Natural killer cell (primary cell): ENCODE measurements at regions not wholly inside any gene's neighbourhood (a gene's known extent, or its start where the extent isn't known, plus 50 kb on each side); places are given as distances from the start of the nearest gene placed in this dataset.

Experiments used
- ATAC-seq, 3 donors: fragments of 150-1000 bp in 2 of 3; fragments of 200-7000 bp in 1 of 3; cut with Tn5 transposase; 1 replicate in 1 of 3; 2 replicates in 2 of 3; pipeline ENCODE4 v1.10.0; 2021; ENCODE audit warnings: mild to moderate bottlenecking in 2 of 3, moderate library complexity in 2 of 3
- DNase-seq, 2 donors: peaks; one replicate each; pipeline versions ENCODE4 v3.0.0 to v3.0.0-alpha.2; 2013 to 2021; ENCODE audit warnings: mixed read lengths in 1 of 2
- H3K27ac ChIP-seq: one replicate; pipeline ENCODE4 v1.5.1; 2013; ENCODE audit warnings: mild to moderate bottlenecking, low read length
- H3K27me3 ChIP-seq: one replicate; pipeline ENCODE4 v1.6.1; 2013; ENCODE audit warnings: low read length; ENCODE audit not compliant: control insufficient read depth, insufficient read depth
- H3K36me3 ChIP-seq: one replicate; pipeline ENCODE4 v1.6.1; 2013; ENCODE audit warnings: low read length; ENCODE audit not compliant: control insufficient read depth, insufficient read depth
- H3K4me1 ChIP-seq: one replicate; pipeline ENCODE4 v1.6.1; 2013; ENCODE audit warnings: low read length; ENCODE audit not compliant: control insufficient read depth, insufficient read depth
- H3K4me3 ChIP-seq: one replicate; pipeline ENCODE4 v1.5.1; 2013; ENCODE audit warnings: low read length
- H3K9me3 ChIP-seq: one replicate; pipeline ENCODE4 v1.6.1; 2013; ENCODE audit warnings: low read length; ENCODE audit not compliant: control insufficient read depth, insufficient read depth
- H3K27ac Mint-ChIP-seq, 2 donors: one replicate each; pipeline ENCODE4 v1.8.0; 2022; ENCODE audit warnings: mild to moderate bottlenecking in 2 of 2, mixed read lengths in 2 of 2, moderate library complexity in 1 of 2
- H3K27me3 Mint-ChIP-seq, 2 donors: one replicate each; pipeline ENCODE4 v1.8.0; 2022; ENCODE audit warnings: low read depth in 2 of 2, mixed read lengths in 2 of 2
- H3K36me3 Mint-ChIP-seq: one replicate; pipeline ENCODE4 v1.8.0; 2022; ENCODE audit warnings: mixed read lengths
- H3K4me1 Mint-ChIP-seq, 2 donors: one replicate each; pipeline ENCODE4 v1.8.0; 2022; ENCODE audit warnings: mixed read lengths in 2 of 2
- H3K4me3 Mint-ChIP-seq: one replicate; pipeline ENCODE4 v1.8.0; 2022; ENCODE audit warnings: mild to moderate bottlenecking, moderate library complexity, mixed read lengths
- H3K9me3 Mint-ChIP-seq, 2 donors: one replicate each; pipeline ENCODE4 v1.8.0; 2022; ENCODE audit warnings: mixed read lengths in 2 of 2
- CTCF ChIP-seq: fragments of 200-600 bp; IDR thresholded peaks from one replicate; pipeline ENCODE4 v1.8.0; 2022; ENCODE audit warnings: antibody characterized with exemption
- WGBS: methylation state at CpG from one replicate; pipeline ENCODE4 v1.1.7; 2013; ENCODE audit warnings: missing lambda C conversion rate; ENCODE audit not compliant: insufficient coverage; 5-methylcytosine and 5-hydroxymethylcytosine counted together
- intact Hi-C: fragments of 100-400 bp; cut with micrococcal nuclease; formaldehyde crosslinking; loops from one replicate; pipeline ENCODE4 v1.14.2; 2022

GRCh38 chr13:28569886-28570285 lies 75.0 kb upstream of the FLT1 start:
- H3K4me1 ChIP-seq: no peaks in the 10 kb centered on the region
- 93% methylated on average over 5 of the region's 5 CpGs for WGBS
- TF ChIP-seq CTCF: no peak
- H3K4me3 ChIP-seq: no peak overlapping the region
- DNase-seq: no peak
- H3K27ac Mint-ChIP-seq: no peak overlapping the region
- H3K4me1 Mint-ChIP-seq: no peaks in the 10 kb centered on the region
- H3K27me3 ChIP-seq: no peaks in the 10 kb centered on the region
- H3K9me3 Mint-ChIP-seq: no peaks in the 10 kb centered on the region
- ATAC-seq: no peak
- H3K27me3 Mint-ChIP-seq: peaks cover 2 to 8% of the 10 kb centered on the region in 2 donors
- no peaks in the 10 kb centered on the region for H3K36me3 ChIP-seq
- no peak overlapping the region for H3K27ac ChIP-seq
- H3K36me3 Mint-ChIP-seq: no peaks in the 10 kb centered on the region
- H3K9me3 ChIP-seq: no peaks in the 10 kb centered on the region
- H3K4me3 Mint-ChIP-seq: no peak overlapping the region
- intact Hi-C loops: no loop called here

- no peaks in the 10 kb centered on the region for H3K36me3 ChIP-seq
- Mint-ChIP-seq H3K36me3 (no peaks in the 10 kb centered on the region), H3K27me3 (peaks cover 0 to 11% of the 10 kb centered on the region in 2 donors), H3K4me3 (no peak overlapping the region), H3K27ac (no peak overlapping the region), H3K4me1 (no peaks in the 10 kb centered on the region), H3K9me3 (no peaks in the 10 kb centered on the region)
- no peaks in the 10 kb centered on the region for H3K9me3 ChIP-seq
- no peaks in the 10 kb centered on the region for H3K27me3 ChIP-seq
- H3K27ac ChIP-seq: no peak overlapping the region
- no peaks in the 10 kb centered on the region for H3K4me1 ChIP-seq
- ATAC-seq (no peak), DNase-seq (no peak)
- TF ChIP-seq CTCF: no peak
- no peak overlapping the region for H3K4me3 ChIP-seq
- 51% methylated on average over 3 of the region's 3 CpGs for WGBS
- intact Hi-C loops: no loop called here
These were observed 73.4 kb upstream of the FLT1 start for GRCh38 chr13:28568286-28568685.

GRCh38 chr13:28566891-28567290 lies 72.0 kb upstream of the FLT1 start:
- ATAC-seq (no peak), DNase-seq (no peak)
- Histone ChIP-seq H3K9me3 (no peaks in the 10 kb centered on the region), H3K4me3 (no peak overlapping the region), H3K27me3 (no peaks in the 10 kb centered on the region), H3K27ac (no peak overlapping the region), H3K4me1 (no peaks in the 10 kb centered on the region), H3K36me3 (no peaks in the 10 kb centered on the region)
- Mint-ChIP-seq H3K9me3 (no peaks in the 10 kb centered on the region), H3K27me3 (peaks cover 0 to 11% of the 10 kb centered on the region in 2 donors), H3K36me3 (no peaks in the 10 kb centered on the region), H3K4me3 (no peak overlapping the region), H3K4me1 (no peaks in the 10 kb centered on the region), H3K27ac (no peak overlapping the region)
- intact Hi-C loops: no loop called here
- WGBS: 92% methylated on average over 4 of the region's 4 CpGs
- no peak for TF ChIP-seq CTCF

- TF ChIP-seq CTCF: no peak
- Mint-ChIP-seq H3K9me3 (no peaks in the 10 kb centered on the region), H3K4me3 (no peak overlapping the region), H3K4me1 (no peaks in the 10 kb centered on the region), H3K27ac (no peak overlapping the region), H3K36me3 (no peaks in the 10 kb centered on the region), H3K27me3 (peaks cover 0 to 11% of the 10 kb centered on the region in 2 donors)
- Histone ChIP-seq H3K36me3 (no peaks in the 10 kb centered on the region), H3K27ac (no peak overlapping the region), H3K27me3 (no peaks in the 10 kb centered on the region), H3K4me1 (no peaks in the 10 kb centered on the region), H3K9me3 (no peaks in the 10 kb centered on the region), H3K4me3 (no peak overlapping the region)
- ATAC-seq: no peak
- no peak for DNase-seq
- intact Hi-C loops: no loop called here
- 81% methylated on average over 3 of the region's 3 CpGs for WGBS
These were observed 71.4 kb upstream of the FLT1 start for GRCh38 chr13:28566283-28566682.
